ENCODE measurements at regions not wholly inside any gene's neighbourhood (a gene's known extent, or its start where the extent isn't known, plus 50 kb on each side); places are given as distances from the start of the nearest gene placed in this dataset.

- no peak for DNase-seq (ENCODE audit: low read depth in 2 of 2)
- TF ChIP-seq CTCF (IDR thresholded peaks at IDR 0.05; ENCODE audit: low read depth, low read length) = no peak
- no peak overlapping the region for H3K4me3 ChIP-seq (replicated peaks in 1 of 2; ENCODE audit: low read depth in 2 of 2, low read length in 2 of 2)
Observed at GRCh38 chr1:177811429-177811828, 158.4 kb downstream of the SEC16B start.

- no peak for TF ChIP-seq CTCF (IDR thresholded peaks at IDR 0.05; ENCODE audit: low read depth, low read length)
- no peak for DNase-seq (ENCODE audit: low read depth in 2 of 2)
- H3K4me3 ChIP-seq (replicated peaks in 1 of 2; ENCODE audit: low read depth in 2 of 2, low read length in 2 of 2) = no peak overlapping the region
Observed at GRCh38 chr1:177809819-177810218, 160.0 kb downstream of the SEC16B start.

- H3K4me3 ChIP-seq (replicated peaks in 1 of 2; ENCODE audit: low read depth in 2 of 2, low read length in 2 of 2) = no peak overlapping the region
- DNase-seq (ENCODE audit: low read depth in 2 of 2) = no peak
- no peak for TF ChIP-seq CTCF (IDR thresholded peaks at IDR 0.05; ENCODE audit: low read depth, low read length)
Observed at GRCh38 chr1:177802304-177802703, 167.6 kb downstream of the SEC16B start.

GRCh38 chr1:177801790-177802189 lies 168.1 kb downstream of the SEC16B start:
- DNase-seq (ENCODE audit: low read depth in 2 of 2) = no peak

GRCh38 chr1:177800400-177801088 lies 169.3 kb downstream of the SEC16B start:
- DNase-seq (ENCODE audit: low read depth in 2 of 2) = peak in 1 of 2 donors; percentile 3
- no peak for TF ChIP-seq CTCF (IDR thresholded peaks at IDR 0.05; ENCODE audit: low read depth, low read length)
- H3K4me3 ChIP-seq (replicated peaks in 1 of 2; ENCODE audit: low read depth in 2 of 2, low read length in 2 of 2) = no peak overlapping the region

More at GRCh38 chr1:177801790-177802189, 168.1 kb downstream of the SEC16B start:
- no peak for TF ChIP-seq CTCF (IDR thresholded peaks at IDR 0.05; ENCODE audit: low read depth, low read length)
- H3K4me3 ChIP-seq (replicated peaks in 1 of 2; ENCODE audit: low read depth in 2 of 2, low read length in 2 of 2) = no peak overlapping the region

GRCh38 chr1:177799746-177800145 lies 170.1 kb downstream of the SEC16B start:
- no peak for TF ChIP-seq CTCF (IDR thresholded peaks at IDR 0.05; ENCODE audit: low read depth, low read length)
- no peak for DNase-seq (ENCODE audit: low read depth in 2 of 2)
- H3K4me3 ChIP-seq (replicated peaks in 1 of 2; ENCODE audit: low read depth in 2 of 2, low read length in 2 of 2) = no peak overlapping the region

GRCh38 chr1:177798614-177799013 lies 171.2 kb downstream of the SEC16B start:
- no peak overlapping the region for H3K4me3 ChIP-seq (replicated peaks in 1 of 2; ENCODE audit: low read depth in 2 of 2, low read length in 2 of 2)
- no peak for TF ChIP-seq CTCF (IDR thresholded peaks at IDR 0.05; ENCODE audit: low read depth, low read length)
- no peak for DNase-seq (ENCODE audit: low read depth in 2 of 2)
